UCSD-AML1 (cell line): ENCODE measurements at regions not wholly inside any gene's neighbourhood (a gene's known extent, or its start where the extent isn't known, plus 50 kb on each side); places are given as distances from the start of the nearest gene placed in this dataset.
"Not testable (repeated sequence)": the region's sequence is repeated elsewhere in the genome, so short reads cannot be mapped to it uniquely, and the experiment has no call there.

Experiments
- DNase-seq: peaks from one replicate; lab custom pipeline; 2025; ENCODE audit not compliant: unreplicated experiment; lab: John Stamatoyannopoulos, UW

GRCh38 chr9:102507044-102507687 lies 488.0 kb upstream of the CYLC2 start:
- DNase-seq, result no peak

GRCh38 chr9:102506406-102506805 lies 488.7 kb upstream of the CYLC2 start:
- DNase-seq, result no peak

- DNase-seq, result no peak
Measured at GRCh38 chr9:102499468-102499867, 495.7 kb upstream of the CYLC2 start.

- DNase-seq, result no peak
Measured at GRCh38 chr9:102497709-102498108, 497.4 kb upstream of the CYLC2 start.

- DNase-seq, result not testable (repeated sequence)
Measured at GRCh38 chr9:102486976-102487375, 508.2 kb upstream of the CYLC2 start.

- no peak for DNase-seq
Measured at GRCh38 chr9:102483651-102484050, 511.5 kb upstream of the CYLC2 start.

- no peak for DNase-seq
Measured at GRCh38 chr9:102482776-102483175, 512.4 kb upstream of the CYLC2 start.

GRCh38 chr9:102479191-102479590 lies 515.9 kb upstream of the CYLC2 start:
- no peak for DNase-seq

- DNase-seq, result no peak
Measured at GRCh38 chr9:102474357-102474756, 520.8 kb upstream of the CYLC2 start.

- not testable (repeated sequence) for DNase-seq
Measured at GRCh38 chr9:102469430-102469829, 525.7 kb upstream of the CYLC2 start.

- DNase-seq, result no peak
Measured at GRCh38 chr9:102461156-102461819, 533.8 kb upstream of the CYLC2 start.

GRCh38 chr9:102459828-102460227 lies 535.3 kb upstream of the CYLC2 start:
- DNase-seq, result no peak

- DNase-seq, result no peak
Measured at GRCh38 chr9:102456562-102456961, 538.6 kb upstream of the CYLC2 start.

- no peak for DNase-seq
Measured at GRCh38 chr9:102445906-102446305, 549.2 kb upstream of the CYLC2 start.

- DNase-seq, result no peak
Measured at GRCh38 chr9:102445181-102445747, 549.9 kb upstream of the CYLC2 start.

GRCh38 chr9:102439583-102439982 lies 555.5 kb upstream of the CYLC2 start:
- no peak for DNase-seq

- DNase-seq, result not testable (repeated sequence)
Measured at GRCh38 chr9:102436599-102436998, 558.5 kb upstream of the CYLC2 start.

- no peak for DNase-seq
Measured at GRCh38 chr9:102435427-102435826, 559.7 kb upstream of the CYLC2 start.

GRCh38 chr9:102434545-102434944 lies 560.6 kb upstream of the CYLC2 start:
- DNase-seq, result no peak

- no peak for DNase-seq
Measured at GRCh38 chr9:102428305-102428704, 566.8 kb upstream of the CYLC2 start.

- not testable (repeated sequence) for DNase-seq
Measured at GRCh38 chr9:102416251-102416650, 578.9 kb upstream of the CYLC2 start.

GRCh38 chr9:102405218-102405867 lies 589.8 kb upstream of the CYLC2 start:
- no peak for DNase-seq
